GM19193 (cell line): ENCODE measurements at regions not wholly inside any gene's neighbourhood (a gene's known extent, or its start where the extent isn't known, plus 50 kb on each side); places are given as distances from the start of the nearest gene placed in this dataset.

ENCODE experiments used
- POLR2A ChIP-seq: IDR thresholded peaks from 4 replicates; pipeline ENCODE4 v1.6.1; 2011; ENCODE audit not compliant: insufficient read depth, insufficient read length; ENCODE audit errors: extremely low read depth

- no peak for TF ChIP-seq POLR2A
Observed at GRCh38 chr5:126677121-126677520, 76.4 kb downstream of the PHAX start.

GRCh38 chr5:126680191-126680817, 79.6 kb downstream of the PHAX start:
- TF ChIP-seq POLR2A: peak; percentile 36

- TF ChIP-seq POLR2A: no peak
Observed at GRCh38 chr5:126681970-126682369, 81.2 kb downstream of the PHAX start.

GRCh38 chr5:126682856-126683255, 82.1 kb downstream of the PHAX start:
- TF ChIP-seq POLR2A: no peak

- no peak for TF ChIP-seq POLR2A
Observed at GRCh38 chr5:126683912-126684311, 83.2 kb downstream of the PHAX start.

- TF ChIP-seq POLR2A: no peak
Observed at GRCh38 chr5:126686451-126687126, 85.8 kb downstream of the PHAX start.

- TF ChIP-seq POLR2A: no peak
Observed at GRCh38 chr5:126692971-126693370, 84.0 kb upstream of the LMNB1 start.

GRCh38 chr5:126693806-126694205, 83.1 kb upstream of the LMNB1 start:
- no peak for TF ChIP-seq POLR2A

GRCh38 chr5:126694403-126694802, 82.5 kb upstream of the LMNB1 start:
- TF ChIP-seq POLR2A: no peak

- no peak for TF ChIP-seq POLR2A
Observed at GRCh38 chr5:126695091-126695490, 81.8 kb upstream of the LMNB1 start.

- TF ChIP-seq POLR2A: no peak
Observed at GRCh38 chr5:126707080-126707479, 69.9 kb upstream of the LMNB1 start.

GRCh38 chr5:126715765-126716164, 61.2 kb upstream of the LMNB1 start:
- TF ChIP-seq POLR2A: no peak

GRCh38 chr5:126716861-126717260, 60.1 kb upstream of the LMNB1 start:
- TF ChIP-seq POLR2A: no peak

GRCh38 chr5:126718236-126718868, 58.6 kb upstream of the LMNB1 start:
- no peak for TF ChIP-seq POLR2A

GRCh38 chr5:126720369-126720768, 56.6 kb upstream of the LMNB1 start:
- TF ChIP-seq POLR2A: no peak

GRCh38 chr5:126723643-126724042, 53.3 kb upstream of the LMNB1 start:
- TF ChIP-seq POLR2A: no peak
